G401 (cell line): ENCODE measurements at regions not wholly inside any gene's neighbourhood (a gene's known extent, or its start where the extent isn't known, plus 50 kb on each side); places are given as distances from the start of the nearest gene placed in this dataset.
"Not testable (repeated sequence)": the region's sequence is repeated elsewhere in the genome, so short reads cannot be mapped to it uniquely, and the experiment has no call there.

Experiments used
- DNase-seq: peaks from one replicate; pipeline ENCODE4 v3.0.0-alpha.2; 2015; ENCODE audit warnings: low spot score
- in situ Hi-C: cut with HindIII; loops from 2 replicates; pipeline ENCODE4 v1.10.0; 2016; ENCODE audit warnings: low sequenced_read_pairs, mixed read lengths

GRCh38 chr2:204360218-204361007 is 184.9 kb upstream of the PARD3B start:
- in situ Hi-C loops, result no loop called here
- no peak for DNase-seq

DNA sequence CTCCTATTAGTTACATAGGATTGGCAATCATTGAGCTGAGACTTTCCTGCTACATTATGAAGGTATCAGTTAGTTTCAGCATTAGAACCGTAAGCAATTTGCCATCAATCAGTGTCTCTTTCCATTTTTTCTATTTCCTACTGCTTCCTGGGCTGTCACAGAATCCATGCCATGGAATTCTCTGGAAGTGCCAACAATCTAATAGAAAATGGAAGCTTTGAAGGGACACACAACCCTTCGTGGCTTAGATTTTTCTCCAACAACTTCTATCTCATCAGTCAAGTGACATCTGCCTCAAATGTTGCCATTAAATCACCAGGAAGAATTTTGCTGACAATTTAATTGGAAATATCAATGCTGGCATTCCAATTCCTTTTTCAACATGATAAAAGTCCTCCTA is 183.5 kb upstream of the PARD3B start:
- no peak for DNase-seq
- in situ Hi-C loops, result no loop called here

- in situ Hi-C loops, result no loop called here
These were observed 182.7 kb upstream of the PARD3B start for GRCh38 chr2:204362581-204362980.

GRCh38 chr2:204363513-204363912 is 181.8 kb upstream of the PARD3B start:
- no peak for DNase-seq
- in situ Hi-C loops, result no loop called here

More at GRCh38 chr2:204362581-204362980, 182.7 kb upstream of the PARD3B start:
- no peak for DNase-seq

- in situ Hi-C loops, result no loop called here
- no peak for DNase-seq
These were observed 180.3 kb upstream of the PARD3B start for GRCh38 chr2:204364860-204365535.

GRCh38 chr2:204365811-204366210 is 179.5 kb upstream of the PARD3B start:
- no peak for DNase-seq
- in situ Hi-C loops, result no loop called here

GRCh38 chr2:204367466-204367865 is 177.8 kb upstream of the PARD3B start:
- in situ Hi-C loops, result no loop called here
- DNase-seq, result no peak

DNA sequence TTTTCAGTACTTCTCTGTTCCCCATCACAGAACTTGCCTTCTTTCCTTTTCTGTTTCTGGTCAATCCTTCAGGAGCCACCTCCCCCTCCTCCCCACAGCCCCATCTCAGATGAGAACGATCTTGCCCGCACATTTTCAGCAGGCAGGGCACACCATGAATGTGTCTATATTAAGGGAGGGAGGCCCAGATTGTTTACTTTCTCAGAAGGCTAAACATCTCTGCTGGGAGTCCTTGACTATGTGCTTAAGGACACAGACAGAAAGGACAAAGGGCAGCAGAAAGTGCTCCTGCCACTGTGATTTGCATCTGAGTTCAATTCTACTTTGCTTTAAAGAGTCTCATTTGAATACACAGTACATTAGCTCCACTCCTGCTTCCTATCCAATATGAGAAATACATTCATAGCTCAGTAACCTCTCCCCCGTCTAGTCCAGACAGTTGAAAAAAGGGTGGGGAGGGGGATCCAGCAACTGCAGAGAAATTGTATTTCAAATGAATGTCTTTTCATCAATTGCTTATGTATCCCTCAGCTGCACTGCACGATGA is 175.0 kb upstream of the PARD3B start:
- in situ Hi-C loops, result no loop called here
- DNase-seq, result no peak

GRCh38 chr2:204373942-204374341 is 171.3 kb upstream of the PARD3B start:
- in situ Hi-C loops, result no loop called here
- no peak for DNase-seq

DNA sequence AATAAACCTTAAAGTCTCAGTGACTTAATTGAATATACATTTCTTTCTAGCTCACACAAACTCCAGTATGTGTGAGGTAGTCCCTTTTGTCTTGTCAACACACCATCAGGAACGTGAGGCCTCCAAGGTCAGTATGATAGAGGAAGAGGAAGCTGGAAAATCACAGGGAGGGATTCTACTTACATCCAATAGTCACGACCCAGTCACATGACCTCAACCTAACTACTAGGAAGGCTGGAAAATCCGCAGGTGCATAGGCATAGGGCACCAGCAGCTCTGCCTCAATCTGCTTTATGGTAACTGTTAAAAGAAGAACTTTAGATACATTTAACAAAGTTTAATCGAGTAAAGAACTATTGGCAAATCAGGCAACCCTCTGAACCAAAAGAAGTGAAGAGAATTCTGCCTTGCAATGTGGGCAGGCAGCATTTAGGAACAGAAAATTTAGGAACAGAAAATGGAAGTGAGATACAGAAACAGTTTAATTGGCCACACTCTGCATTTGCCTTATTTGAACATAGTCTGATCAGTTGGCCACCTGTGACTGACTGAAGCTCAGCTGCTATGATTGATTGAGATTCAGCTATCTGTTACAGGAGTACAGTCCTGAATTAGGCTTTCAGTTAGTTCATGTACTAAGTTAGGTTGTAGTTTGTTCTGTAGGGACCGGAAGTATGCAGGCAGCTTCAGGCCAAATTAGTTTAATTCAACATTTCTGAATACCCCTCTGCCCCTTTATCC is 165.0 kb upstream of the PARD3B start:
- no peak for DNase-seq
- in situ Hi-C loops, result no loop called here

- no peak for DNase-seq
- in situ Hi-C loops, result no loop called here
These were observed 158.6 kb upstream of the PARD3B start for GRCh38 chr2:204386668-204387067.

- in situ Hi-C loops, result no loop called here
These were observed 156.2 kb upstream of the PARD3B start for GRCh38 chr2:204389120-204389519.

GRCh38 chr2:204389856-204390255 is 155.4 kb upstream of the PARD3B start:
- no peak for DNase-seq
- in situ Hi-C loops, result no loop called here

More at GRCh38 chr2:204389120-204389519, 156.2 kb upstream of the PARD3B start:
- DNase-seq, result no peak

DNA sequence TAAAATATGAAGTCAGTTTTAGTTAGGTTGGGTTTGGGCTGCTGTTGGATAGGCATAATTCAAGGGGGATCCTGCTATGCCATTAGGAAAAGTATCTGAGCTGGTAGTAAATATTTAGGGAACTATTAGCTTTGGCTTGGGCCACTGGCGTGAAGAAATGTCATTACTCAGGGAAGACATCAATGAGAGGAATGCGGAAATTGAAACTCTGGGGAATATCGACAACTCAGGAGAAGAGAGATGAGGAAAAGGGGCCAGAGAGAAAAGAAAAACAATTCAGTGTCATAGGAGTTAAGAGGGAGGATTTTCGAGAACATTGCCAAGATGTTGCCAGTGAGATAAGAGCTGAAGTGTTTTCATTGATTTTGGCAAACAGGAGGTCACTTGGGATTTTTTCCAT is 149.7 kb upstream of the PARD3B start:
- no peak for DNase-seq
- in situ Hi-C loops, result no loop called here

- in situ Hi-C loops, result no loop called here
These were observed 144.2 kb upstream of the PARD3B start for GRCh38 chr2:204401114-204401513.

GRCh38 chr2:204407204-204408014 is 137.9 kb upstream of the PARD3B start:
- in situ Hi-C loops, result no loop called here
- no peak for DNase-seq

More at GRCh38 chr2:204401114-204401513, 144.2 kb upstream of the PARD3B start:
- no peak for DNase-seq

GRCh38 chr2:204412782-204413181 is 132.5 kb upstream of the PARD3B start:
- in situ Hi-C loops, result not testable (repeated sequence)

DNA sequence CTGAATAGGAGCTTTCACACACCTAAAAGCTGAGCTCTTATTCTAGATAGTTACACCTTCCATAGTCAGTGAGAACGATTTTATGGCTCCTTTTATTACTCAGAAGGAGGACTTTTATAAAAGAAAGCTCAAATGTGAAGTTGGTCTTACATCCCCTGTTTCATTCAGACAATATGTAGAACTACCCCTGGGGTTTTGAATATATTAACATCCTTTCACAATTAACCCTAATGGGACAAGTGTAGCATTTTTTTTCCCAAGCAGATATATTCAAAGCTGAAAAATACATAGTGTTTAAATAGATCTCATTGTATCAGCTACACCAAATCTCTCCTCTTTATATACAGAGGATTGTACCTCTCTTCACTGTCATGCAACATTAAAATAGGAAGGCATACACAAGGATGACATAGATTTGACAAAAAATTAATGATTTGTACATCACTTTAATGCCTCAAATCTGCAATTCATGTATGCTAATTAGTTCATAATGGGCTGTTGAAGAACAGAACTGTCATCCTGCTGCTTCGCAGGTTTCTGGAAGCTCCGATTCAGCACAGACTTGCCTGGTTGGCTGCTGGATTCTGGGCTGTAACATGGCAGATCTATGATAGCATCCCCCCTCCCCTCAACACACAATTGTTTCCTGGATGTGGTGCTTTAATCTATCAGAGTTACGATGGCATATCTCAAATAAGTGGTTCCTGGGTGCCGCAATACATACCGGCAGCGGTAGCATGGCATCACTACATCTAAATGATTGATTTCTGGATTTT is 129.7 kb upstream of the PARD3B start:
- in situ Hi-C loops, result no loop called here
- no peak for DNase-seq

More at GRCh38 chr2:204412782-204413181, 132.5 kb upstream of the PARD3B start:
- not testable (repeated sequence) for DNase-seq
